HL-60 (cell line): ENCODE measurements at regions not wholly inside any gene's neighbourhood (a gene's known extent, or its start where the extent isn't known, plus 50 kb on each side); places are given as distances from the start of the nearest gene placed in this dataset.

Experiments
- DNase-seq, 2 experiments: peaks; one replicate each; pipeline ENCODE4 v3.0.0-alpha.2; 2010 to 2020; ENCODE audit warnings: low read depth in 1 of 2, low spot score in 1 of 2
- H3K27ac ChIP-seq: fragments of 250-450 bp; sonication (Bioruptor Pico); replicated peaks from 2 replicates; pipeline ENCODE4 v1.5.1; 2020; ENCODE audit warnings: mild to moderate bottlenecking, moderate library complexity
- H3K27me3 ChIP-seq: fragments of 250-450 bp; sonication (Bioruptor Pico); 2 replicates; pipeline ENCODE4 v1.5.1; 2021; ENCODE audit warnings: mild to moderate bottlenecking, moderate library complexity; ENCODE audit not compliant: insufficient read depth, poor library complexity, severe bottlenecking
- H3K4me3 ChIP-seq: replicated peaks from 2 replicates; pipeline ENCODE4 v1.5.1; 2011; ENCODE audit warnings: mild to moderate bottlenecking, control low read depth, low read length; ENCODE audit not compliant: insufficient read depth
- GABPA ChIP-seq: IDR thresholded peaks from 2 replicates; pipeline ENCODE4 v1.6.1; 2012; ENCODE audit warnings: low read depth
- POLR2AphosphoS5 ChIP-seq: IDR thresholded peaks from 2 replicates; pipeline ENCODE4 v1.6.1; 2012; ENCODE audit warnings: low read depth
- SPI1 ChIP-seq: IDR thresholded peaks from 2 replicates; pipeline ENCODE4 v1.6.1; 2012; ENCODE audit warnings: low read depth, mild to moderate bottlenecking, borderline replicate concordance
- TF ChIP-seq, protein P1 (sequence below): IDR thresholded peaks from one replicate; pipeline ENCODE4 v1.5.1; 2011; ENCODE audit warnings: low read length, control low read depth, inconsistent platforms; ENCODE audit not compliant: insufficient read depth
- TF ChIP-seq, protein P2 (sequence below): IDR thresholded peaks from 2 replicates; pipeline ENCODE4 v1.6.1; 2012; ENCODE audit warnings: low read depth; ENCODE audit not compliant: insufficient replicate concordance

DNA sequence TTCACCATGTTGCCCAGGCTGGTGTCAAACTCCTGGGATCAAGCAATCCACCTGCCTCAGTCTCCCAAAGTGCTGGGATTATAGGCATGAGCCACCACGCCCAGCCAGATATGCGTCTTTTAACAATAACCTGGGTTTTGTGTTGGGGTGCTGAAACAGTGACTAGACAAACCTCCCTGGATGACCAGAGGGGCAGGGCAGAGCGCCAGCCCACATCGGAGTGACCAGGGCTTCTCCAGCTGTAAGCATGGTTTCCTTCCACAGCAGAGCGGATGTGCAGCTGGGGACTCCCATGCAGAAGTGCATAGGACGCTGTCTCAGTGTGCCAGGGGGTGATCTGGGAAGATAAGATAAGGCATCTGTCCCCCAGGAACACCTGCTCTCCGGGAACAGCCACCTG, 244.9 kb downstream of the IRX2 start:
- no peak overlapping the region for H3K4me3 ChIP-seq
- no peaks in the 10 kb centered on the region for H3K27me3 ChIP-seq
- no peak overlapping the region for H3K27ac ChIP-seq
- no peak for DNase-seq
- TF ChIP-seq SPI1 (no peak), POLR2AphosphoS5 (no peak), GABPA (no peak)
- TF ChIP-seq, protein P1, sequence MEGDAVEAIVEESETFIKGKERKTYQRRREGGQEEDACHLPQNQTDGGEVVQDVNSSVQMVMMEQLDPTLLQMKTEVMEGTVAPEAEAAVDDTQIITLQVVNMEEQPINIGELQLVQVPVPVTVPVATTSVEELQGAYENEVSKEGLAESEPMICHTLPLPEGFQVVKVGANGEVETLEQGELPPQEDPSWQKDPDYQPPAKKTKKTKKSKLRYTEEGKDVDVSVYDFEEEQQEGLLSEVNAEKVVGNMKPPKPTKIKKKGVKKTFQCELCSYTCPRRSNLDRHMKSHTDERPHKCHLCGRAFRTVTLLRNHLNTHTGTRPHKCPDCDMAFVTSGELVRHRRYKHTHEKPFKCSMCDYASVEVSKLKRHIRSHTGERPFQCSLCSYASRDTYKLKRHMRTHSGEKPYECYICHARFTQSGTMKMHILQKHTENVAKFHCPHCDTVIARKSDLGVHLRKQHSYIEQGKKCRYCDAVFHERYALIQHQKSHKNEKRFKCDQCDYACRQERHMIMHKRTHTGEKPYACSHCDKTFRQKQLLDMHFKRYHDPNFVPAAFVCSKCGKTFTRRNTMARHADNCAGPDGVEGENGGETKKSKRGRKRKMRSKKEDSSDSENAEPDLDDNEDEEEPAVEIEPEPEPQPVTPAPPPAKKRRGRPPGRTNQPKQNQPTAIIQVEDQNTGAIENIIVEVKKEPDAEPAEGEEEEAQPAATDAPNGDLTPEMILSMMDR = no peak
- TF ChIP-seq, protein P2, sequence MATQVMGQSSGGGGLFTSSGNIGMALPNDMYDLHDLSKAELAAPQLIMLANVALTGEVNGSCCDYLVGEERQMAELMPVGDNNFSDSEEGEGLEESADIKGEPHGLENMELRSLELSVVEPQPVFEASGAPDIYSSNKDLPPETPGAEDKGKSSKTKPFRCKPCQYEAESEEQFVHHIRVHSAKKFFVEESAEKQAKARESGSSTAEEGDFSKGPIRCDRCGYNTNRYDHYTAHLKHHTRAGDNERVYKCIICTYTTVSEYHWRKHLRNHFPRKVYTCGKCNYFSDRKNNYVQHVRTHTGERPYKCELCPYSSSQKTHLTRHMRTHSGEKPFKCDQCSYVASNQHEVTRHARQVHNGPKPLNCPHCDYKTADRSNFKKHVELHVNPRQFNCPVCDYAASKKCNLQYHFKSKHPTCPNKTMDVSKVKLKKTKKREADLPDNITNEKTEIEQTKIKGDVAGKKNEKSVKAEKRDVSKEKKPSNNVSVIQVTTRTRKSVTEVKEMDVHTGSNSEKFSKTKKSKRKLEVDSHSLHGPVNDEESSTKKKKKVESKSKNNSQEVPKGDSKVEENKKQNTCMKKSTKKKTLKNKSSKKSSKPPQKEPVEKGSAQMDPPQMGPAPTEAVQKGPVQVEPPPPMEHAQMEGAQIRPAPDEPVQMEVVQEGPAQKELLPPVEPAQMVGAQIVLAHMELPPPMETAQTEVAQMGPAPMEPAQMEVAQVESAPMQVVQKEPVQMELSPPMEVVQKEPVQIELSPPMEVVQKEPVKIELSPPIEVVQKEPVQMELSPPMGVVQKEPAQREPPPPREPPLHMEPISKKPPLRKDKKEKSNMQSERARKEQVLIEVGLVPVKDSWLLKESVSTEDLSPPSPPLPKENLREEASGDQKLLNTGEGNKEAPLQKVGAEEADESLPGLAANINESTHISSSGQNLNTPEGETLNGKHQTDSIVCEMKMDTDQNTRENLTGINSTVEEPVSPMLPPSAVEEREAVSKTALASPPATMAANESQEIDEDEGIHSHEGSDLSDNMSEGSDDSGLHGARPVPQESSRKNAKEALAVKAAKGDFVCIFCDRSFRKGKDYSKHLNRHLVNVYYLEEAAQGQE = no peak

- Histone ChIP-seq H3K27me3 (no peaks in the 10 kb centered on the region), H3K4me3 (no peak overlapping the region), H3K27ac (no peak overlapping the region)
- no peak for DNase-seq
- TF ChIP-seq, protein P1 = no peak
- TF ChIP-seq SPI1 (no peak), POLR2AphosphoS5 (no peak), GABPA (no peak)
- TF ChIP-seq, protein P2 = no peak
Measured at GRCh38 chr5:2505217-2505616, 246.3 kb downstream of the IRX2 start.

GRCh38 chr5:2502970-2503594, 248.4 kb downstream of the IRX2 start:
- DNase-seq = no peak
- Histone ChIP-seq H3K27ac (no peak overlapping the region), H3K4me3 (no peak overlapping the region), H3K27me3 (no peaks in the 10 kb centered on the region)
- TF ChIP-seq POLR2AphosphoS5 (no peak), SPI1 (no peak), GABPA (no peak)
- TF ChIP-seq, protein P2 = no peak
- TF ChIP-seq, protein P1 = no peak
